ENCODE measurements at regions not wholly inside any gene's neighbourhood (a gene's known extent, or its start where the extent isn't known, plus 50 kb on each side); places are given as distances from the start of the nearest gene placed in this dataset.

GRCh38 chr13:105642511-105642958, 892.9 kb downstream of the EFNB2 start:
- Mint-ChIP-seq H3K27me3 (ENCODE audit: low read depth) (no peaks in the 10 kb centered on the region), H3K4me1 (ENCODE audit: low read depth) (peaks cover 19% of the 10 kb centered on the region), H3K27ac (ENCODE audit: unreplicated experiment) (no peak overlapping the region), H3K36me3 (ENCODE audit: low read depth) (no peaks in the 10 kb centered on the region), H3K9me3 (ENCODE audit: low read depth) (peaks cover 4% of the 10 kb centered on the region), H3K4me3 (ENCODE audit: unreplicated experiment) (no peak overlapping the region)
- DNase-seq (ENCODE audit: low spot score): no peak
- no peak for TF ChIP-seq CTCF (IDR thresholded peaks at IDR 0.05)

DNA sequence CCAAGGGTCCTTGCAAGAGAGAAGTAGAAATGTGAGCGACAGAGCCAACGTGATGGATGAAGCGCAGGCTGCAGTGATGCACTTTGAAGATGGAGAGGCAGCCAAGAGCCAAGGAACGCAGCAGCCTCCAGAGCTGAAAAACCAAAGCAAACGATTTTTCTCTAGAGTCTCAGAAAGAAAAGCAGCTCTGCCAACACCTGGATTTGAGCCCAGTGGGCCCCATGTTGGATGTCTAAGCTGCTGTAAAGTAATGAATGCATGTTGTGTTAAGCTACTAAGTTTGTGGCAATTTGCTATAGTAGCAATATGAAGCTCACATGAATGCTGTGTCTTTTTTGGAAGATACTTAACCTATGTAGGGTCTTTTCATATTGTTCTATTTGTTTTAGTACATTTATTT, 894.3 kb downstream of the EFNB2 start:
- Mint-ChIP-seq H3K9me3 (ENCODE audit: low read depth) (peaks cover 4% of the 10 kb centered on the region), H3K36me3 (ENCODE audit: low read depth) (no peaks in the 10 kb centered on the region), H3K4me1 (ENCODE audit: low read depth) (peaks cover 12% of the 10 kb centered on the region), H3K27ac (ENCODE audit: unreplicated experiment) (no peak overlapping the region), H3K27me3 (ENCODE audit: low read depth) (no peaks in the 10 kb centered on the region), H3K4me3 (ENCODE audit: unreplicated experiment) (no peak overlapping the region)
- no peak for DNase-seq (ENCODE audit: low spot score)
- no peak for TF ChIP-seq CTCF (IDR thresholded peaks at IDR 0.05)

DNA sequence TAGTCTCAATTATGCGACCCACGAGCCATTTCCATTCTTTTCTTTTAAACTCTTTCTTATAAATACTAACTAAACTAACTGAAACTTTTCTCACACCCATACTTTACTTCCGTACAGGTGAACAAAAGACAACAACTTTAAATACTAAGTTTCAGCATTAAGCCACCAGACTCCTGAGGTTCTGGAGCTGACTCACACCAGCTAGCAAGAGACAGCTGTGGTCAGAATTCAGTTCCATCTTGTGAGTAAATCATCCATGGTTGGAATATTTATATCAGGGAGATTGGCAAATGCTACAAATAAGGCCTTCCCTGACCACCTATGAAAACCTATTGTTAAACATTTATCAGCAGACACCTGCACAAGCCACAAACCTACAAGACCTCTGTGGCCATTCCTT, 897.0 kb downstream of the EFNB2 start:
- no peak for DNase-seq (ENCODE audit: low spot score)
- peaks cover 23% of the 10 kb centered on the region for H3K4me1 Mint-ChIP-seq (ENCODE audit: low read depth)
- TF ChIP-seq CTCF (IDR thresholded peaks at IDR 0.05): no peak

DNA sequence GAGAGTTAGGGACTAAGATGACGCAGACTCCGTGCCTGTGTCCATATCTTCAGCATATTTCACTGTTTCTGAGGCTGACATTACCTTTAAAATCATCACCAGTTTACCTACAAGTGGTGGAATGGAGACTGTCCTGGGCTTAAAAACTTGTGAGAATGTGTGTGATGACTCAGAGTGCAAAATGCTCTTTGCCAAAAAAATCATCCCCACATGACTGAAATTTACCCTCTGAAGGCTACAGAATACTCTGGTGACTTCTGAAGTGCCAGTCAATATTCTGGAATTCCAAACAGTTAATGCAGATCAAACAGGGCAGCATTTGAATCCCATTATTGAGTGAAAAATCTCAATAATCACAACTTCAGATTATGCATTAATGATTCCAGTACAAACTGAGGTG, 901.4 kb downstream of the EFNB2 start:
- Mint-ChIP-seq H3K27me3 (ENCODE audit: low read depth) (no peaks in the 10 kb centered on the region), H3K9me3 (ENCODE audit: low read depth) (no peaks in the 10 kb centered on the region), H3K4me3 (ENCODE audit: unreplicated experiment) (no peak overlapping the region)

More for the DNA sequence above, 897.0 kb downstream of the EFNB2 start:
- Mint-ChIP-seq H3K27ac (ENCODE audit: unreplicated experiment) (no peak overlapping the region), H3K4me3 (ENCODE audit: unreplicated experiment) (no peak overlapping the region), H3K36me3 (ENCODE audit: low read depth) (no peaks in the 10 kb centered on the region), H3K27me3 (ENCODE audit: low read depth) (no peaks in the 10 kb centered on the region), H3K9me3 (ENCODE audit: low read depth) (peaks cover 4% of the 10 kb centered on the region)

DNA sequence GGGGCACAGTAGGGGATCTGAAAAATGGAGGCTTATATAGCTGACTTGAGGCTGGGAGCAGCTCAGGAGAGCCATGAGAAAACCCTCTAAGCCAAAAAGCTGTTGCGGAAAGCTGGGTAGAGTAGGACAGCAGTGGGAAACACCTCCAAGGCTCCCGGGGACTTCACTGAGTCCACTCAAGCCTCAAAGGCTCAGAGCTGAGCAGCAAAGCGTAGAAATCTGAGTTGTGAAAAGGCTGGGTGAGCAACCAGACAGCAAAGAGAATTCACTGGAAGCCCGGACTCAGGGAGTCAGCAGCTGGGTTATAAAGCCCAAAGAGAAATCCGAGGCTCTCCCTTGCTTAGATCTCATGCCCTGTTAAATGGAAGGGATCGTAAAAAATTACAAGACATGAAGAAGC, 905.0 kb downstream of the EFNB2 start:
- Mint-ChIP-seq H3K4me3 (ENCODE audit: unreplicated experiment) (no peak overlapping the region), H3K27me3 (ENCODE audit: low read depth) (no peaks in the 10 kb centered on the region), H3K27ac (ENCODE audit: unreplicated experiment) (no peak overlapping the region), H3K4me1 (ENCODE audit: low read depth) (peaks cover 24% of the 10 kb centered on the region), H3K36me3 (ENCODE audit: low read depth) (no peaks in the 10 kb centered on the region), H3K9me3 (ENCODE audit: low read depth) (no peaks in the 10 kb centered on the region)
- DNase-seq (ENCODE audit: low spot score): no peak
- TF ChIP-seq CTCF (IDR thresholded peaks at IDR 0.05): no peak

More for the DNA sequence above, 901.4 kb downstream of the EFNB2 start:
- Mint-ChIP-seq H3K4me1 (ENCODE audit: low read depth) (peaks cover 15% of the 10 kb centered on the region), H3K36me3 (ENCODE audit: low read depth) (no peaks in the 10 kb centered on the region), H3K27ac (ENCODE audit: unreplicated experiment) (no peak overlapping the region)
- no peak for TF ChIP-seq CTCF (IDR thresholded peaks at IDR 0.05)
- no peak for DNase-seq (ENCODE audit: low spot score)

All from chondrocyte (in vitro differentiated cells).